ENCODE measurements at regions not wholly inside any gene's neighbourhood (a gene's known extent, or its start where the extent isn't known, plus 50 kb on each side); places are given as distances from the start of the nearest gene placed in this dataset.

DNA sequence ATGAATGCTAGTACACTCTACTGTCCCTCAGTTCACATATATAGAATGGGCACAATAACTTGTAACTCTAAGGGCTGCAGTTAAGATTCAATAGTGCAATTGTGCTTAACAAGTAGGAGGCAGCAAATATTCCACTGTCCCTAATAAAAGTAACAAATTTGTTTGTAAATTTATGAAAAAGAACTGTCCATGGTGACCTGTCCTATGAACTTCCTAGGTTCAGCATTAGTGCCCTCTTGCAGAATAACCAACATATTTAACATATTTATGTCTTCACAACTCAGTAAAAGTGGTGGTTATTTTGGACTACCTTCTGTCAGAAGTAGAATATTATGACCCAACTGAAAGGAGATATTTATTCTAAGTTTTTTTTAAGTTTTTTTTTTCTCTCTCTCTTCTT, 327.8 kb downstream of the CENPW start:
- TF ChIP-seq POLR2AphosphoS5 (IDR thresholded peaks at IDR 0.05; ENCODE audit: insufficient read depth in 1 of 2, low read depth in 1 of 2) = no peak
- TF ChIP-seq, protein P1, sequence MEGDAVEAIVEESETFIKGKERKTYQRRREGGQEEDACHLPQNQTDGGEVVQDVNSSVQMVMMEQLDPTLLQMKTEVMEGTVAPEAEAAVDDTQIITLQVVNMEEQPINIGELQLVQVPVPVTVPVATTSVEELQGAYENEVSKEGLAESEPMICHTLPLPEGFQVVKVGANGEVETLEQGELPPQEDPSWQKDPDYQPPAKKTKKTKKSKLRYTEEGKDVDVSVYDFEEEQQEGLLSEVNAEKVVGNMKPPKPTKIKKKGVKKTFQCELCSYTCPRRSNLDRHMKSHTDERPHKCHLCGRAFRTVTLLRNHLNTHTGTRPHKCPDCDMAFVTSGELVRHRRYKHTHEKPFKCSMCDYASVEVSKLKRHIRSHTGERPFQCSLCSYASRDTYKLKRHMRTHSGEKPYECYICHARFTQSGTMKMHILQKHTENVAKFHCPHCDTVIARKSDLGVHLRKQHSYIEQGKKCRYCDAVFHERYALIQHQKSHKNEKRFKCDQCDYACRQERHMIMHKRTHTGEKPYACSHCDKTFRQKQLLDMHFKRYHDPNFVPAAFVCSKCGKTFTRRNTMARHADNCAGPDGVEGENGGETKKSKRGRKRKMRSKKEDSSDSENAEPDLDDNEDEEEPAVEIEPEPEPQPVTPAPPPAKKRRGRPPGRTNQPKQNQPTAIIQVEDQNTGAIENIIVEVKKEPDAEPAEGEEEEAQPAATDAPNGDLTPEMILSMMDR (IDR thresholded peaks at IDR 0.05) = no peak
